ENCODE measurements at regions not wholly inside any gene's neighbourhood (a gene's known extent, or its start where the extent isn't known, plus 50 kb on each side); places are given as distances from the start of the nearest gene placed in this dataset.

DNA sequence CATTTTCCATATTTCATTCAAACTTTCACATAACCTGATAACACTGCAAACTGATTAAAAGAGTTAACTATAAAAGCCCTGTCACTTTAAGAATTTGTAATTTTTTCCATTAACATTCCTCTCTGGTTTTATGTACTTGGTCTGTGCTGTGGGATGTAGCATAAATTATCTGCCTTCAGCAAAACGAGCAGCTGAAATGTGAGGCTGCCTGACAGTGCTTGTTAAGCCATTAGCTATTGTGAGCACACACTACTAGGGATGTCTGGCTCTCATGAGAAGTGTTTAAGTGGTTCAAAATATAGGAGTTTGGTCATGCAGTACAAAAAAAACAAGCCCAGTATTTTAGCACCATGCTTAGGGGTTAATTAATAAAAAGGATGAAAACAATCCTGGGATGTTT, 63.0 kb downstream of the HOXA1 start:
- Histone ChIP-seq H3K36me3 (ENCODE audit: low read depth) (no peaks in the 10 kb centered on the region), H3K4me3 (ENCODE audit: severe bottlenecking) (no peak overlapping the region), H3K4me1 (ENCODE audit: insufficient read depth, poor library complexity, severe bottlenecking) (peaks cover 10% of the 10 kb centered on the region), H3K27ac (ENCODE audit: poor library complexity, severe bottlenecking) (no peak overlapping the region), H3K9me3 (ENCODE audit: severe bottlenecking) (no peaks in the 10 kb centered on the region), H3K27me3 (ENCODE audit: insufficient read depth, poor library complexity, severe bottlenecking) (no peaks in the 10 kb centered on the region)
- DNase-seq (ENCODE audit: low spot score) (no peak), ATAC-seq (ENCODE audit: low read depth) (no peak)
- TF ChIP-seq, protein P1, sequence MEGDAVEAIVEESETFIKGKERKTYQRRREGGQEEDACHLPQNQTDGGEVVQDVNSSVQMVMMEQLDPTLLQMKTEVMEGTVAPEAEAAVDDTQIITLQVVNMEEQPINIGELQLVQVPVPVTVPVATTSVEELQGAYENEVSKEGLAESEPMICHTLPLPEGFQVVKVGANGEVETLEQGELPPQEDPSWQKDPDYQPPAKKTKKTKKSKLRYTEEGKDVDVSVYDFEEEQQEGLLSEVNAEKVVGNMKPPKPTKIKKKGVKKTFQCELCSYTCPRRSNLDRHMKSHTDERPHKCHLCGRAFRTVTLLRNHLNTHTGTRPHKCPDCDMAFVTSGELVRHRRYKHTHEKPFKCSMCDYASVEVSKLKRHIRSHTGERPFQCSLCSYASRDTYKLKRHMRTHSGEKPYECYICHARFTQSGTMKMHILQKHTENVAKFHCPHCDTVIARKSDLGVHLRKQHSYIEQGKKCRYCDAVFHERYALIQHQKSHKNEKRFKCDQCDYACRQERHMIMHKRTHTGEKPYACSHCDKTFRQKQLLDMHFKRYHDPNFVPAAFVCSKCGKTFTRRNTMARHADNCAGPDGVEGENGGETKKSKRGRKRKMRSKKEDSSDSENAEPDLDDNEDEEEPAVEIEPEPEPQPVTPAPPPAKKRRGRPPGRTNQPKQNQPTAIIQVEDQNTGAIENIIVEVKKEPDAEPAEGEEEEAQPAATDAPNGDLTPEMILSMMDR (IDR thresholded peaks at IDR 0.05; ENCODE audit: poor library complexity, severe bottlenecking), result no peak

DNA sequence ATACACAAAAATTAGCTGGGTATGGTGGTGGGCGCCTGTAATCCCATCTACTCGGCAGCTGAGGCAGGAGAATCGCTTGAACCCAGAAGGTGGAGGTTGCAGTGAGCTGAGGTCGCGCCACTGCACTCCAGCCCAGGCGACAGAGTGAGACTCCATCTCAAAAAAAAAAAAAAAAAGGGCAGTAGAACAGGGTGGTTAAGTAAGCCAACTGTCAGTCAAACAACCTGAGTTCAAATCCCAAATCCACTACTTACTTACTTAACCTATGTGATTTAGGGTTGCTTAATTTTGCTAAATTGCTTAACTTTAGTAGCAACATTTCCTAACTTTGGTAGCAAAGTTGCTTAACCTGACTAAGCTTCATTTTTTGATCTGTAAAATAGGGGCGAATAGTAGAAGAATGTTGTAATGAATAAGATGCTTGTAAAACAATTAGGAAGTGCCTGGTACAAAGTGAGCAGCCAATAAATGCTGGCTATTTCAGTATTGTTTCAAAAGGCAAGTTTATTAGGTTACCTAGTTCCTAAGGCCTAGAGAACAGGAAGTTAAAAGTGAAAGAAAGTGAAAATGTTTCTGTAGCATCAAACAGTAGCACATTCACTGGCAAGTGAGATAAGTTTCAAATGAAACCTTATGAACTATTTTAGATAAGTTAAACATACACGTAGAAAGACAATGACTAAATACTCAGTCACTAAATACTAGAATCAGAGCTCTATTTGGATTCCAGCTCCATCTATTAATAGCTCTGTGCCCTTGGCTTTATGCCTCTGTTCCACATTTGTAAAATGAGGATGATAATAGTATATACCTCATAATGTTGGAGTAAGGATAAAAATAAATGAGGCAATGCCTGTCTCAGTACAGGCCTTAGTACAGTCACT, 64.3 kb downstream of the HOXA1 start:
- ATAC-seq (ENCODE audit: low read depth) (peak; percentile 75), DNase-seq (ENCODE audit: low spot score) (no peak)
- TF ChIP-seq, protein P1 (IDR thresholded peaks at IDR 0.05; ENCODE audit: poor library complexity, severe bottlenecking), result no peak

DNA sequence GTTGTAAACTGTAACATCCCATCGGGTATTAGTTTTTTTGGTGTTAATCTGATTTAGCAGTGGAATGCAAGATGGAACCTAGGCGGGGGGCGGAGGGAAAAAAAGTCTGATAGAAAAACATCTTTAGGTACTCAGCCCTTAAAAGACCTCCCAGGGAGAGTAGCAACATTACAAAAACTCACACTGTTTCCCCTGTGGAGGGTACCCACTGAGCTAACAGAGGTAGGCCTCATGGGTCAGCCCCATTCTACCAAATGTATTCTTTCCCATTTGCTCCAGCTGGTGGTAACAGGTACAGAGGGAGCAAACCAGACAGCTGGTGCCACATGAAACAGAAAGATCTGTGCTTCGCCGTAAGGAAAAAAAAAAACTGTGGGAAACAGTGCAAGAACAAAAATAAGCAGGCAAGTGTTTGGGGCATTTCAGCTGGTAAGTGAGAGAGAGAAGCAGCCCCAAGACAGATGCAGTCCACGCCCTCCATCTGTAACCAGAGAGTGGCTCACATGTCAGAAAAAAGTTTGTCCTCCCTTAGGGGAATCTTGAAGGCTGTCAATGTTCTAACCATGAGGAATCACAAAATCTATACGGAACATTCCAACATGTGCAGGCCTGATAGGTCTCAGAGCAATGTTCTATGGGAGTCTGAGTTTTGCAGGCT, 65.3 kb downstream of the HOXA1 start:
- Histone ChIP-seq H3K36me3 (ENCODE audit: low read depth) (no peaks in the 10 kb centered on the region), H3K27ac (ENCODE audit: poor library complexity, severe bottlenecking) (no peak overlapping the region), H3K9me3 (ENCODE audit: severe bottlenecking) (no peaks in the 10 kb centered on the region), H3K4me1 (ENCODE audit: insufficient read depth, poor library complexity, severe bottlenecking) (peaks cover 10% of the 10 kb centered on the region), H3K27me3 (ENCODE audit: insufficient read depth, poor library complexity, severe bottlenecking) (no peaks in the 10 kb centered on the region), H3K4me3 (ENCODE audit: severe bottlenecking) (no peak overlapping the region)
- ATAC-seq (ENCODE audit: low read depth) (no peak), DNase-seq (ENCODE audit: low spot score) (no peak)
- TF ChIP-seq, protein P1 (IDR thresholded peaks at IDR 0.05; ENCODE audit: poor library complexity, severe bottlenecking), result no peak

More for the DNA sequence above, 64.3 kb downstream of the HOXA1 start:
- Histone ChIP-seq H3K9me3 (ENCODE audit: severe bottlenecking) (no peaks in the 10 kb centered on the region), H3K4me3 (ENCODE audit: severe bottlenecking) (no peak overlapping the region), H3K36me3 (ENCODE audit: low read depth) (no peaks in the 10 kb centered on the region), H3K4me1 (ENCODE audit: insufficient read depth, poor library complexity, severe bottlenecking) (peaks cover 10% of the 10 kb centered on the region), H3K27me3 (ENCODE audit: insufficient read depth, poor library complexity, severe bottlenecking) (no peaks in the 10 kb centered on the region), H3K27ac (ENCODE audit: poor library complexity, severe bottlenecking) (peak overlapping the region; percentile 46)

DNA sequence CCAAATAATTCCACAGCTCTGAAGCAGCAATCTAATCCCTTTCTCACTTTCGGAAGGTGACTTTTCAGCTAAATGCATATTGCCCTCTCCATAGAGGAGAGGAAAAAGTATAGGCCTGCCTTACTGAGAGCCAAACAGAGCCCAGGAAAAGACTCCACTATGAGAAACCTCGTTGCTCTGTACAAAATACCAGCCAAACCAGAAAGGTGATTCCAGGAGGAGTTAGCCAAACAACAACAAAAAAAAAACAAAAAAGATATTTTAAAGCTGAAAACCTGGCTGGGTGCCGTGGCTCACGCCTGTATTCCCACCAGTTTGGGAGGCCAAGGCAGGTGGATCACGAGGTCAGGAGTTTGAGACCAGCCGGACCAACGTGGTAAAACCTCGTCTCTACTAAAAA, 70.5 kb downstream of the HOXA1 start:
- ATAC-seq (ENCODE audit: low read depth) (no peak), DNase-seq (ENCODE audit: low spot score) (no peak)
- no peaks in the 10 kb centered on the region for H3K9me3 ChIP-seq (ENCODE audit: severe bottlenecking)
- no peak overlapping the region for H3K4me3 ChIP-seq (ENCODE audit: severe bottlenecking)
- H3K36me3 ChIP-seq (ENCODE audit: low read depth), result no peaks in the 10 kb centered on the region
- no peaks in the 10 kb centered on the region for H3K27me3 ChIP-seq (ENCODE audit: insufficient read depth, poor library complexity, severe bottlenecking)
- TF ChIP-seq, protein P1 (IDR thresholded peaks at IDR 0.05; ENCODE audit: poor library complexity, severe bottlenecking), result no peak
- H3K4me1 ChIP-seq (ENCODE audit: insufficient read depth, poor library complexity, severe bottlenecking), result no peaks in the 10 kb centered on the region
- no peak overlapping the region for H3K27ac ChIP-seq (ENCODE audit: poor library complexity, severe bottlenecking)

Data from RWPE2 (cell line).